ENCODE measurements at regions not wholly inside any gene's neighbourhood (a gene's known extent, or its start where the extent isn't known, plus 50 kb on each side); places are given as distances from the start of the nearest gene placed in this dataset.

DNA sequence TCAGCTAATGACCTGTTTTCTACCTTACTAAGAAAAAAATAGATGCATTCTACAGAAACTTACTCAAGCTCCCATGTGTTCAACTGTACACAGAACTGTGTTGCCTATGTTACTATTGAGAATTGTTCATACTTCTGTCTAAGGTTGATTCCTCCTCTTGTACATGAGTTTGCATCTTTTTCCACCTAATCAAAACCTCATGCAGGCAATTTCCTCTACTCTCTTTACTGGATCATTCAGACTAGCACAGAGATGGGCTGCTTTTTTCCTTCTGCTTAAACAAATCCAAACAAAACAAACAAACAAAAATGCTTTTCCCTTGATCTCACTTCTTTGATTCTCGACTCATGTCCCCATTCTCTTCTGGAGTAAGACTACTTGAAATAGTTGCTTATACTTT is 58.8 kb upstream of the PTGFR start:
- TF ChIP-seq, protein P1, sequence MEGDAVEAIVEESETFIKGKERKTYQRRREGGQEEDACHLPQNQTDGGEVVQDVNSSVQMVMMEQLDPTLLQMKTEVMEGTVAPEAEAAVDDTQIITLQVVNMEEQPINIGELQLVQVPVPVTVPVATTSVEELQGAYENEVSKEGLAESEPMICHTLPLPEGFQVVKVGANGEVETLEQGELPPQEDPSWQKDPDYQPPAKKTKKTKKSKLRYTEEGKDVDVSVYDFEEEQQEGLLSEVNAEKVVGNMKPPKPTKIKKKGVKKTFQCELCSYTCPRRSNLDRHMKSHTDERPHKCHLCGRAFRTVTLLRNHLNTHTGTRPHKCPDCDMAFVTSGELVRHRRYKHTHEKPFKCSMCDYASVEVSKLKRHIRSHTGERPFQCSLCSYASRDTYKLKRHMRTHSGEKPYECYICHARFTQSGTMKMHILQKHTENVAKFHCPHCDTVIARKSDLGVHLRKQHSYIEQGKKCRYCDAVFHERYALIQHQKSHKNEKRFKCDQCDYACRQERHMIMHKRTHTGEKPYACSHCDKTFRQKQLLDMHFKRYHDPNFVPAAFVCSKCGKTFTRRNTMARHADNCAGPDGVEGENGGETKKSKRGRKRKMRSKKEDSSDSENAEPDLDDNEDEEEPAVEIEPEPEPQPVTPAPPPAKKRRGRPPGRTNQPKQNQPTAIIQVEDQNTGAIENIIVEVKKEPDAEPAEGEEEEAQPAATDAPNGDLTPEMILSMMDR (IDR thresholded peaks at IDR 0.05): no peak
- TF ChIP-seq EZH2 (IDR thresholded peaks at IDR 0.05): no peak
